Natural killer cell (primary cell): ENCODE measurements at regions not wholly inside any gene's neighbourhood (a gene's known extent, or its start where the extent isn't known, plus 50 kb on each side); places are given as distances from the start of the nearest gene placed in this dataset.

Experiments used
- ATAC-seq, 3 donors: fragments of 150-1000 bp in 2 of 3; fragments of 200-7000 bp in 1 of 3; cut with Tn5 transposase; 1 replicate in 1 of 3; 2 replicates in 2 of 3; pipeline ENCODE4 v1.10.0; 2021; ENCODE audit warnings: mild to moderate bottlenecking in 2 of 3, moderate library complexity in 2 of 3
- DNase-seq, 2 donors: peaks; one replicate each; pipeline versions ENCODE4 v3.0.0 to v3.0.0-alpha.2; 2013 to 2021; ENCODE audit warnings: mixed read lengths in 1 of 2
- H3K27ac ChIP-seq: one replicate; pipeline ENCODE4 v1.5.1; 2013; ENCODE audit warnings: mild to moderate bottlenecking, low read length
- H3K27me3 ChIP-seq: one replicate; pipeline ENCODE4 v1.6.1; 2013; ENCODE audit warnings: low read length; ENCODE audit not compliant: control insufficient read depth, insufficient read depth
- H3K36me3 ChIP-seq: one replicate; pipeline ENCODE4 v1.6.1; 2013; ENCODE audit warnings: low read length; ENCODE audit not compliant: control insufficient read depth, insufficient read depth
- H3K4me1 ChIP-seq: one replicate; pipeline ENCODE4 v1.6.1; 2013; ENCODE audit warnings: low read length; ENCODE audit not compliant: control insufficient read depth, insufficient read depth
- H3K4me3 ChIP-seq: one replicate; pipeline ENCODE4 v1.5.1; 2013; ENCODE audit warnings: low read length
- H3K9me3 ChIP-seq: one replicate; pipeline ENCODE4 v1.6.1; 2013; ENCODE audit warnings: low read length; ENCODE audit not compliant: control insufficient read depth, insufficient read depth
- H3K27ac Mint-ChIP-seq, 2 donors: one replicate each; pipeline ENCODE4 v1.8.0; 2022; ENCODE audit warnings: mild to moderate bottlenecking in 2 of 2, mixed read lengths in 2 of 2, moderate library complexity in 1 of 2
- H3K27me3 Mint-ChIP-seq, 2 donors: one replicate each; pipeline ENCODE4 v1.8.0; 2022; ENCODE audit warnings: low read depth in 2 of 2, mixed read lengths in 2 of 2
- H3K36me3 Mint-ChIP-seq: one replicate; pipeline ENCODE4 v1.8.0; 2022; ENCODE audit warnings: mixed read lengths
- H3K4me1 Mint-ChIP-seq, 2 donors: one replicate each; pipeline ENCODE4 v1.8.0; 2022; ENCODE audit warnings: mixed read lengths in 2 of 2
- H3K4me3 Mint-ChIP-seq: one replicate; pipeline ENCODE4 v1.8.0; 2022; ENCODE audit warnings: mild to moderate bottlenecking, moderate library complexity, mixed read lengths
- H3K9me3 Mint-ChIP-seq, 2 donors: one replicate each; pipeline ENCODE4 v1.8.0; 2022; ENCODE audit warnings: mixed read lengths in 2 of 2
- WGBS: methylation state at CpG from one replicate; pipeline ENCODE4 v1.1.7; 2013; ENCODE audit warnings: missing lambda C conversion rate; ENCODE audit not compliant: insufficient coverage; 5-methylcytosine and 5-hydroxymethylcytosine counted together
- intact Hi-C: fragments of 100-400 bp; cut with micrococcal nuclease; formaldehyde crosslinking; loops from one replicate; pipeline ENCODE4 v1.14.2; 2022
- TF ChIP-seq, protein P1 (sequence below): fragments of 200-600 bp; IDR thresholded peaks from one replicate; pipeline ENCODE4 v1.8.0; 2022; ENCODE audit warnings: antibody characterized with exemption

DNA sequence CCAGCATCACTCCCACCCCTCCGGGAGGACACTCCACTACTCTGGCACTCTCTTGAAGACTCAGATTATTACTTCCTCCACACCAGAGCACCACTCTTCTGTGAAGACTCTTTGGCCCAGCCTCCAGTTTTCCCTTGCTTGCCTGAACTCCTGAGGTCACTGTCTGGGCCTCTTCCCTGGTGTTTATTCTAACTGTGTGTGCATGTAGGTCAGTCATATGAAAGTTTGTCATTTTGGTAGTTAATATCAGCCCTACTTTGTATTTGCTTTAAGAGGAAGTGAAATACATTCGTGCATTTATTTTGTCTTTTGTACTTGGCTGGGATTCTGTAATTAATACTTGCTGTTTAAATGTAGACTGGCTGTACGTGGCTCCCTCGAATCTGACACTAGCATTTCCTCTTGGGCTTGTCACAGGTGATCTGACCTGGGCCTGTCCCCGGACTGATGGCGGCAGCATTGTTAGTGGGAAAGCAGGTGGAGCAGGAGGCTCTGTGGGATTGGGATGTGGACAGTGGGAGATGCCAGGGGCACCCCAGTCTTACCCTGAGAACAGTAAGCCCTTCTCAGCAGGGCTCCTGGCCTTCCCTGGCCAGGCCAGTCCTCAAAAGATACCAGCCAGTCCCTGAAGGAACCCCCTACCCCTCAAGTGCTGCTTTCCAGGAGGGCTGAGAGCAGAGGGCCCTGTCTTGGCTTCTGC, 350.5 kb downstream of the CDC5L start:
- no peak overlapping the region for H3K27ac ChIP-seq
- H3K4me1 ChIP-seq, result no peaks in the 10 kb centered on the region
- no peaks in the 10 kb centered on the region for H3K36me3 Mint-ChIP-seq
- H3K9me3 Mint-ChIP-seq, result no peaks in the 10 kb centered on the region
- H3K36me3 ChIP-seq, result no peaks in the 10 kb centered on the region
- DNase-seq (no peak), ATAC-seq (no peak)
- no peak overlapping the region for H3K4me3 ChIP-seq
- H3K9me3 ChIP-seq, result no peaks in the 10 kb centered on the region
- H3K4me1 Mint-ChIP-seq, result no peaks in the 10 kb centered on the region
- no peak overlapping the region for H3K4me3 Mint-ChIP-seq
- no peaks in the 10 kb centered on the region for H3K27me3 Mint-ChIP-seq
- intact Hi-C loops, result no loop called here
- TF ChIP-seq, protein P1, sequence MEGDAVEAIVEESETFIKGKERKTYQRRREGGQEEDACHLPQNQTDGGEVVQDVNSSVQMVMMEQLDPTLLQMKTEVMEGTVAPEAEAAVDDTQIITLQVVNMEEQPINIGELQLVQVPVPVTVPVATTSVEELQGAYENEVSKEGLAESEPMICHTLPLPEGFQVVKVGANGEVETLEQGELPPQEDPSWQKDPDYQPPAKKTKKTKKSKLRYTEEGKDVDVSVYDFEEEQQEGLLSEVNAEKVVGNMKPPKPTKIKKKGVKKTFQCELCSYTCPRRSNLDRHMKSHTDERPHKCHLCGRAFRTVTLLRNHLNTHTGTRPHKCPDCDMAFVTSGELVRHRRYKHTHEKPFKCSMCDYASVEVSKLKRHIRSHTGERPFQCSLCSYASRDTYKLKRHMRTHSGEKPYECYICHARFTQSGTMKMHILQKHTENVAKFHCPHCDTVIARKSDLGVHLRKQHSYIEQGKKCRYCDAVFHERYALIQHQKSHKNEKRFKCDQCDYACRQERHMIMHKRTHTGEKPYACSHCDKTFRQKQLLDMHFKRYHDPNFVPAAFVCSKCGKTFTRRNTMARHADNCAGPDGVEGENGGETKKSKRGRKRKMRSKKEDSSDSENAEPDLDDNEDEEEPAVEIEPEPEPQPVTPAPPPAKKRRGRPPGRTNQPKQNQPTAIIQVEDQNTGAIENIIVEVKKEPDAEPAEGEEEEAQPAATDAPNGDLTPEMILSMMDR, result no peak
- WGBS, result 79% methylated on average over 6 of the region's 6 CpGs
- no peak overlapping the region for H3K27ac Mint-ChIP-seq
- H3K27me3 ChIP-seq, result no peaks in the 10 kb centered on the region

DNA sequence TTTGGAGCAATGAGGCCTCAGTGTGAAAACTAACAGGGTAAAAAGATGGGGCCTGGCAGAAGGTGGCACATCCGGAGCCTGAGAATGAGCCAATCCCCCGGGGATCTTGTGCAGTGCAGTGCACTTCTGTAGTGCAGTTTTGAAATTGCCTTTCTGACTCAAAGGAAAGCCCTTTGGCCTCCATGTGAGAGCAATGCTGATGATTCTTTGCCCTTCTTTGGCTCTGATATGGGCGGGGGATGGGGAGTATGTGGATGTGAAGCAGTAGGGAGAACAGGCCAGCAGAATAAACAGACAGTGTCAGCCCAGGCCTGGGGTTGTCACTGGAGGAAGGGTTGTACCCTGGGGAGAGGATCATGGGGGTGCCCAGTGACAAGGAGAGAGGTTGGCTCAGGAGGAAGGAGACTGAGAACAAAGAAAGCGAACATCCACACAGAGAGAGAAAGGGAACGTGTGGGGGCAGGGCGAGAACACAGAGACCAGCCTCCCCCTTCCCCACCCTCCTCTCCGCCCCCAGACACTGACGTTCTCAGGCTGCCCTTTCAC, 351.2 kb downstream of the CDC5L start:
- TF ChIP-seq, protein P1, result no peak
- intact Hi-C loops, result no loop called here
- H3K27ac Mint-ChIP-seq, result no peak overlapping the region
- no peak overlapping the region for H3K4me3 Mint-ChIP-seq
- H3K4me1 Mint-ChIP-seq, result no peaks in the 10 kb centered on the region
- no peaks in the 10 kb centered on the region for H3K4me1 ChIP-seq
- H3K27me3 Mint-ChIP-seq, result no peaks in the 10 kb centered on the region
- no peak overlapping the region for H3K4me3 ChIP-seq
- no peaks in the 10 kb centered on the region for H3K36me3 Mint-ChIP-seq
- H3K36me3 ChIP-seq, result no peaks in the 10 kb centered on the region
- DNase-seq, result no peak
- no peaks in the 10 kb centered on the region for H3K9me3 ChIP-seq
- no peaks in the 10 kb centered on the region for H3K9me3 Mint-ChIP-seq
- WGBS, result 85% methylated on average over 3 of the region's 8 CpGs
- H3K27me3 ChIP-seq, result no peaks in the 10 kb centered on the region
- H3K27ac ChIP-seq, result no peak overlapping the region
- no peak for ATAC-seq

DNA sequence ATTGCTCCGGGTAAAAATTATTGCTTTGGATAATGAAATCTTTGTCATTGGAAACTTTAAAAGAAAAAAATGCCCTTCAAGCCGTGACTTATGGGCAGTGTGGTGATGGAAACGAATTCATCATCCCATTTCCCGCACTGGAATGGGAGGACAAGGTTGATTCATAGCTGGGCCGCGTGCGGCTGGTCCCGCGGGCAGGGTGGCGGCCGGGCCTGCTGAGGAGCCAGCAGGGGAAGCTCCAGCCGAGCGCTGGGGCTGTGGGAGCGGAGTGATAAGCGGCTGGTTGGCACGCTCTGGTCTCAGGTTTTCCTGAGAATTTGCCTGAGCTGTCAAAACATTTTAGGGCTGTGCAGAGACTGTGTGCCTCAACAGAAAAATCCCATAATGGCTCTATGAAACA, 351.7 kb downstream of the CDC5L start:
- no peaks in the 10 kb centered on the region for H3K27me3 Mint-ChIP-seq
- no peaks in the 10 kb centered on the region for H3K9me3 Mint-ChIP-seq
- H3K27ac Mint-ChIP-seq, result no peak overlapping the region
- DNase-seq, result no peak
- intact Hi-C loops, result no loop called here
- WGBS, result 93% methylated on average over 16 of the region's 16 CpGs
- no peaks in the 10 kb centered on the region for H3K36me3 Mint-ChIP-seq
- Histone ChIP-seq H3K36me3 (no peaks in the 10 kb centered on the region), H3K4me3 (no peak overlapping the region), H3K9me3 (no peaks in the 10 kb centered on the region), H3K27me3 (no peaks in the 10 kb centered on the region), H3K27ac (no peak overlapping the region), H3K4me1 (no peaks in the 10 kb centered on the region)
- ATAC-seq, result no peak
- H3K4me3 Mint-ChIP-seq, result no peak overlapping the region
- TF ChIP-seq, protein P1, result no peak
- H3K4me1 Mint-ChIP-seq, result no peaks in the 10 kb centered on the region
